Lower leg skin (tissue), 4 donors: ENCODE measurements at regions not wholly inside any gene's neighbourhood (a gene's known extent, or its start where the extent isn't known, plus 50 kb on each side); places are given as distances from the start of the nearest gene placed in this dataset.

Experiments used
- DNase-seq, 2 donors: peaks; one replicate each; pipeline ENCODE4 v3.0.0-alpha.2; 2019; ENCODE audit warnings: low spot score in 2 of 2
- H3K4me3 ChIP-seq: fragments of 200-600 bp; sonication (generic); 2 replicates; pipeline ENCODE4 v1.5.1; 2017; ENCODE audit warnings: mild to moderate bottlenecking, low read depth; ENCODE audit not compliant: poor library complexity, severe bottlenecking
- POLR2A ChIP-seq, 2 donors: fragments of 450-650 bp; IDR thresholded peaks; one replicate each; pipeline ENCODE4 v1.6.1; 2016 to 2017; ENCODE audit warnings: antibody characterized with exemption in 2 of 2, mild to moderate bottlenecking in 1 of 2, moderate library complexity in 1 of 2
- WGBS, 2 donors: methylation state at CpG; one replicate each; pipeline ENCODE4 v1.1.5; 2018; 5-methylcytosine and 5-hydroxymethylcytosine counted together
- intact Hi-C: fragments of 100-400 bp; cut with DNase I; formaldehyde crosslinking; loops from one replicate; pipeline ENCODE4 v1.15.0; 2023; ENCODE audit warnings: low total_unique reads
- TF ChIP-seq, protein P1 (sequence below), 3 donors: fragments of 450-650 bp; IDR thresholded peaks; one replicate each; pipeline ENCODE4 v1.5.1; 2016; ENCODE audit warnings: antibody characterized with exemption in 3 of 3, mild to moderate bottlenecking in 3 of 3, moderate library complexity in 2 of 3

DNA sequence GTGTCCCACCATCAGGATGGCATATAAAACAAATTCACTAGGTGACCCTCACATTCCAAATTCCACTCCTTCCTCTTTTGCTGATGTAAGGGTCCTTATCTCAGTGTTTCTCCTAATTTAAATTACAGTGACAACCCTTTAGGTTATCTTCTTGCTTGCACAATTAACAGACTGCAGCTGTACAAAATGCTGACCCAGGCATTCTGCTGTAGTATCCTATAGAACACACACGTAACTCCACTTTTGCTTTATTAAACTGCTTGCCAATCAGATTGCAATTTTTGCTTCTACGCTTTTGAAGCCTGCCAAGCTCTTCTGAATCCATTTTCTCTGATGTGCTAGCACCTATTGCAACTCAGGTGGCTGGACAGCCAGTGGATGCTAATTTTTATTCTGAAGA lies 950.3 kb downstream of the TFAP2A start:
- no peak for DNase-seq
- intact Hi-C loops = no loop called here
- WGBS, 2 donors = 66 to 71% methylated on average over 2 of the region's 2 CpGs

DNA sequence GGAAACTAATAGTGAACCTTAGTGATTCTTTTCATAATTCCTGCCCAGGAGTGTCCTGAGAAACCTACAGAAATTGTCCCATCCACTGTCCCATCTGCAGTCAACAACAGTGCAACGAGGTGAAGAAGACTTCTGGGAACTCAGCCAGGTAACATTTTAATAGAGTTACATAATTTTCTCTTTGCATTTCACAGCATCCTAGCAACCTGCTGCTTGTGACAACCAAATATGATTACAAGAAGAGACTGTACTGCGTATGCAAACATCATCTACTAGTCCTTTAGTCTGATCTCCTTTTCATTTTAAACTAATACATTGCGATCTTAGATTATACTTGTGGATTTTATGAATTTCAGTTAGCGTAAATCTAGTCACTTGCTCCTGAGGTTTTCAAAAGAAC lies 951.6 kb downstream of the TFAP2A start:
- DNase-seq = no peak
- intact Hi-C loops = no loop called here
- no peak overlapping the region for H3K4me3 ChIP-seq
- 59 to 62% methylated on average over 4 of the region's 4 CpGs for WGBS, 2 donors
- TF ChIP-seq, protein P1, sequence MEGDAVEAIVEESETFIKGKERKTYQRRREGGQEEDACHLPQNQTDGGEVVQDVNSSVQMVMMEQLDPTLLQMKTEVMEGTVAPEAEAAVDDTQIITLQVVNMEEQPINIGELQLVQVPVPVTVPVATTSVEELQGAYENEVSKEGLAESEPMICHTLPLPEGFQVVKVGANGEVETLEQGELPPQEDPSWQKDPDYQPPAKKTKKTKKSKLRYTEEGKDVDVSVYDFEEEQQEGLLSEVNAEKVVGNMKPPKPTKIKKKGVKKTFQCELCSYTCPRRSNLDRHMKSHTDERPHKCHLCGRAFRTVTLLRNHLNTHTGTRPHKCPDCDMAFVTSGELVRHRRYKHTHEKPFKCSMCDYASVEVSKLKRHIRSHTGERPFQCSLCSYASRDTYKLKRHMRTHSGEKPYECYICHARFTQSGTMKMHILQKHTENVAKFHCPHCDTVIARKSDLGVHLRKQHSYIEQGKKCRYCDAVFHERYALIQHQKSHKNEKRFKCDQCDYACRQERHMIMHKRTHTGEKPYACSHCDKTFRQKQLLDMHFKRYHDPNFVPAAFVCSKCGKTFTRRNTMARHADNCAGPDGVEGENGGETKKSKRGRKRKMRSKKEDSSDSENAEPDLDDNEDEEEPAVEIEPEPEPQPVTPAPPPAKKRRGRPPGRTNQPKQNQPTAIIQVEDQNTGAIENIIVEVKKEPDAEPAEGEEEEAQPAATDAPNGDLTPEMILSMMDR (IDR thresholded peaks at IDR 0.05) = no peak
- no peak for TF ChIP-seq POLR2A (IDR thresholded peaks at IDR 0.05)

More for the DNA sequence above, 950.3 kb downstream of the TFAP2A start:
- no peak overlapping the region for H3K4me3 ChIP-seq
- TF ChIP-seq, protein P1 (IDR thresholded peaks at IDR 0.05) = no peak
- TF ChIP-seq POLR2A (IDR thresholded peaks at IDR 0.05) = no peak

DNA sequence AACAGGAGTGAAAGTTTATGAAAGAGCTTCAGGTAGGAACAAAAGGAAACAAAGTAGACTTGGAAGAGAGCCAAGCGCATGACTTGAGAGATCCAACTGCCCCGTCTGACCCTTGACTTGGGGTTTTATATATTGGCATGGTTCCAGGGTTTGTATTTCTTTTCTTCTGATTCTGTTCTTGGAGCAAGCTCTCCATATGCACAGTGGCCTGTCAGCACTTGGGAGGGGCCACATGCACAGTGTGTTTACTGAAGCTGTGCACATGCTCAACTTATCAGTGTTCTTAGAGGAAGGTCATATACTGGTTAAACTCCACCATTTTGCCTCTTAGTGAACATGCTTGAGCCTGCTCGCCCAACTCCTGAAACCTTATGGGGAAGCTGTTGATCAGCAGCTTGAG lies 953.7 kb downstream of the TFAP2A start:
- no peak for DNase-seq
- H3K4me3 ChIP-seq = no peak overlapping the region
- intact Hi-C loops = no loop called here
- TF ChIP-seq POLR2A (IDR thresholded peaks at IDR 0.05) = no peak
- TF ChIP-seq, protein P1 (IDR thresholded peaks at IDR 0.05) = no peak
- WGBS, 2 donors = 73 to 77% methylated on average over 3 of the region's 3 CpGs

DNA sequence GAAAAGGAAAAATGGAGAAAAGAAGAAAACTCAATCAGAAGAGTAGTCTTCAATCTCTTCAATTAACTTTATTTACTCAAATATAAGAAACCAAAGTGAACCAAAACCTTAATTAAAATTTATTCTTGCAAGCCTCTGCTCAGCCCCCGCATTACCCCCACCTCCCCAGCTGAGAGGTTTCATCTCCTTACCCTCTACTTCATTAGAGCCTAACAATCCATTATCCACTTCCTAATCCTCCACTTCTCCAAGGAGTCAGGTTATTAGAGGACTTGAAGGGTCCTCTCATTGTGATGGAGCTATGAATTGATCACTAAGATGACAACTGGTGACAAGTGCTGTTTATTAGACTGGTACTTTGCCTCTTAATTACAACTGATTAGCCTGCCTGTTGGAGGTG lies 956.5 kb downstream of the TFAP2A start:
- no peak overlapping the region for H3K4me3 ChIP-seq
- no peak for TF ChIP-seq POLR2A (IDR thresholded peaks at IDR 0.05)
- TF ChIP-seq, protein P1 (IDR thresholded peaks at IDR 0.05) = no peak
- 92 to 93% methylated on average over 1 of the region's 1 CpG for WGBS, 2 donors
- intact Hi-C loops = no loop called here
- DNase-seq = no peak

DNA sequence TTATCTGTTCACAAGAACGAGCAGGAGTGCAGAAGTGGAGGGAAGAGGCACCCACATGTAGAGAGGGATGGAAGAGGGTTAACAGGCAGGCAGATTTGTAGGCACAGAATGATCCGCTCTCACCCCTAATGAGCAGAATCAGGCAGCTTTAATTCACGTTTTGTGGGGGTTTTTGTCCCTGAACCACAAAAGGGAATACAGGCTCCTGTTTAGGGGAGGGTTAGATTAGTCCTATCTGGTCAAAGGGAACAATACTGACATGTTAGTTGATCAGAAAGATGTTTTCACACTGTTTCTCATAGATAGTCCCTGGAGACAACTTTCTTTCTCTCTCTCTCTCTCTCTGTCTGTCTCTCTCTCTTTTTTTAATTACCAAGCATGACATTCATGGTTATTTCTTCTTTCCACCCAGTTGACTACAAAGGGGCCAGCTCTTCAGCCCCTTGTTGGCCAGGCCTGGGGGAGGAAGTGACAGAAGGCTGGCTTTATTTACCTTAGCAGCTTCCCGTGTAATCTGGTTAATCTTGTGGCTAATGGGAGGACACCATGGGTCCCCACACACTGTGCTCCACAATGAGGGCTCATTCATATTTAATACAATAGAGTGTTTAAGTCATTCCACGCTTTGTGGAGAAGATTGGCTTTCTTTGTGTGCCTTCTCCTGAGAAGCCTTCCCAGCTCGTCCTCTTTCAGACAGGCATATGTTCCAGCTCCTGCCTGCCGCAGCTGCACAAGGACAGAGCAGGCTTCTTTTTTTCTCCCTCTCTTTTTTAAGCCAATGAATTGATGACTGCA lies 958.8 kb downstream of the TFAP2A start:
- no peak for DNase-seq
- 57 to 64% methylated on average over 7 of the region's 7 CpGs for WGBS, 2 donors
- H3K4me3 ChIP-seq = no peak overlapping the region
- intact Hi-C loops = no loop called here
- TF ChIP-seq, protein P1 (IDR thresholded peaks at IDR 0.05) = no peak
- TF ChIP-seq POLR2A (IDR thresholded peaks at IDR 0.05) = no peak
